HG03196 (cell line): ENCODE measurements at regions not wholly inside any gene's neighbourhood (a gene's known extent, or its start where the extent isn't known, plus 50 kb on each side); places are given as distances from the start of the nearest gene placed in this dataset.

Experiments
- ATAC-seq: cut with Tn5 transposase; IDR thresholded peaks from one replicate; pipeline ENCODE4 v1.9.1; 2021; ENCODE audit not compliant: unreplicated experiment

DNA sequence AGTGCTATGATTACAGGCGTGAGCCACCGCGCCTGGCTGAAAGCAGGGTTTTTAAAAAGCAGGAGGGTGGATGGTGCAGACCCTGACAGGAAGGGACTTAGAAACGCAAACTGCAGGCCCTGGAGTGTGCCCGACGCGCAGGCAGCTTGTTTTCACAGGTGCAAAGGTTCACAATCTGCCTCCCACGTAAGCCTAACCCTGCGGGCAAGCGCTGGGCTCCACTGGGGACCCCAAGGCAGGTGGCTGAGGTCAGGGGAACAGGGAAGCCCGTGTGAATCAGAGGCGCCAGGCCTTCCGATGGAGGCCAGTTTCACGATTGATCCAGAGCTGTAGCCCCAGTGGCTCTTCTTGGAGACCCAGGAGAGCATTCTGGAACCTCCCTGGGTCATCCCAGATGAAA, 256.3 kb downstream of the BRD1 start:
- ATAC-seq = no peak

DNA sequence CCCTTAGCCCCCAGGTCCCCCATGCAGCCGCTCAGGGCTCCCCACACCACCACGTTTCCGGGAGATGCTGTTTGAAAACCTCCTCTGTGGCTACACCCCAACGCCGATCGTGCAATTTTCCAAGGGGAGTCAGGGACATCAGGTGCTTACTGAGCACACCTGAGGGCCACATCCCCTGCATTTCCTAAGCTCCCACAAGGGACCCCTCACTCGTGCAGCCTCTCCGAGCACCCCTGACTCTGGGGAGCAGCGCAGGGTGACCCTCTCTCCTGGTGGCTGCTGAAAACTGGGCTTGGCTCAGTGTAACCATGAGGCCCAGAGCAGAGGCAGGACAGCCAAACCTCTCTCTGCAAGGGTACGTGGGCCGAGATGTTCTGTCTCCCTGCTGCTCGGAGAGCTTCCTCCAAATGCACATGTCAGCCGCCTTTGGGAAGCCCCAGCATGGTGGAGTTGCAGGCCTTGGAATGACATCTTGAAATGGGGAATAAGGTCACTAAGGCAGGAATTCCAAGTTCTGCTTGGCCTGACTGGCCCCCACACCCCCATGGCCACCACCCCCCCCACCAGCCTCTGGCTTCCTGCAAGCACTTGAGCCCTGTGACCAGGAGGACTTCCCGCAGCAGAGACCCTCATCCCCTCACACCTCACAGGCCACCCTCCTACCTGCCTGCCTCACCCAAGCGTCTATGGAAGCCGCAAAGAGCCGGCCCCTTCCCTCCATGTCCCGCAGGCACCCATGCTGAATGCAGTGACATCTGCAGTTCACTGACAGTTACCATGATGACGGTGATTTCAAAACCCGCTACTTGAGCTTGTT, 257.4 kb downstream of the BRD1 start:
- no peak for ATAC-seq

DNA sequence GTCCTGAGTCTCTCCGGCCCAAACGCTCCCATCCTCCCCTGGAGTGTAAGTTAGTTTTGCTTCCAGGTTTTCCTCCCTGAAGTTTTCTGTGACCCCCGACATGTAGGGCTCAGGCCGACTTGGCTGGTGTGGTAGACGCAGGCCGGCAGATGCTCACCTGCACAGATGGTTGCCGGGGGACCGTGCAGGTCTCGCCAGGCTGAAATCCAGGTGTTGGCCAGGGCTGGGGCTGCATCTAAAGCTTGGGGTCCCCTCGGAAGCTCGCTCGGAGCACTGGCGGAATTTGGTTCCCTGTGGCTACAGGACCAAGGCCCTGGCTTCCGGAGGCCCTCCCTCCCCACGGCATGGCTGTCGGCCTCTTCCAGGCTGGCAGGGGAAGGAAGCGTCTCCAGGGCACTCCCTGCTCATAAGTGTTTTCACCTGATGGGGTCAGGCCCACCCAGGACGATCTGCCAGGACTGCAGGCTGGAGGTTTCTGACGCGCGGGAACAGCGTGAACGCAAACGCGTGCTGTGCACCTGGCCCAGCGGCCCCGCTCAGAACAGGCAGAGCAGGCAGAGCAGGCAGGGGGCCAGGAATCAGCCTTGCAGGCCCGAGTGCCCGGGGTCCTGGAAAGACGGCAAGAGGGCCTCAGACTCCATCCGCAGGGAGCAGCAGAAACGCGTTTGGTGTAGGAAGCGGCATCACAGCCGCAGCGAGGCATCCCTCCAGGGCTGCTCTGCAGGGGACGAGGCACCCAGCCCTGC, 258.2 kb downstream of the BRD1 start:
- no peak for ATAC-seq

DNA sequence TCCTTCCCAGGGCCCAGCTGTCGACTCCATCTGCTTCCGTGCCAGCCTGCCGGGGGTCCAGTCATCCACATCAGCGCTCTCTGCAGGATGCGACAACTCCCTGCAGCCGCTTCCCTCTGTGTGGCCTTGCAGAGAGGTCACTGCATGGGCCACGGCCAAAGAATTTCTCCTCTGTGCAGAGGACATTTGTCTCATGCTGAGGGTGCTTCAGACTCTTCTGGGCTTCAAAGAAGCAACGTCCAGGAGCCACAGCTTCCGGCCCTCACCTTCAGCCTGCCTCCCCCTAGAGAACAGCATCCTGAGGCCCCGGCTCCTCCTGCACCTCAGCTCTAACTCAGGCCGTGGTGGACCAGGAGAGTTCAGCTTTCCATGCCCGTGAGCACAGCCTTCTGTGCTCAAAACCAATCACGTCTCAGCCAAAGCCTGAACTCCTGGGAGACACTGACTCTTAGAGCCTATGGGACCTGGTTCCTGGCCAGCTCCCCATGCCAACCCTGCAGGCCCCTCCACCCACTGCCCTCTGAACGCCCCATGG, 258.9 kb downstream of the BRD1 start:
- ATAC-seq = no peak

DNA sequence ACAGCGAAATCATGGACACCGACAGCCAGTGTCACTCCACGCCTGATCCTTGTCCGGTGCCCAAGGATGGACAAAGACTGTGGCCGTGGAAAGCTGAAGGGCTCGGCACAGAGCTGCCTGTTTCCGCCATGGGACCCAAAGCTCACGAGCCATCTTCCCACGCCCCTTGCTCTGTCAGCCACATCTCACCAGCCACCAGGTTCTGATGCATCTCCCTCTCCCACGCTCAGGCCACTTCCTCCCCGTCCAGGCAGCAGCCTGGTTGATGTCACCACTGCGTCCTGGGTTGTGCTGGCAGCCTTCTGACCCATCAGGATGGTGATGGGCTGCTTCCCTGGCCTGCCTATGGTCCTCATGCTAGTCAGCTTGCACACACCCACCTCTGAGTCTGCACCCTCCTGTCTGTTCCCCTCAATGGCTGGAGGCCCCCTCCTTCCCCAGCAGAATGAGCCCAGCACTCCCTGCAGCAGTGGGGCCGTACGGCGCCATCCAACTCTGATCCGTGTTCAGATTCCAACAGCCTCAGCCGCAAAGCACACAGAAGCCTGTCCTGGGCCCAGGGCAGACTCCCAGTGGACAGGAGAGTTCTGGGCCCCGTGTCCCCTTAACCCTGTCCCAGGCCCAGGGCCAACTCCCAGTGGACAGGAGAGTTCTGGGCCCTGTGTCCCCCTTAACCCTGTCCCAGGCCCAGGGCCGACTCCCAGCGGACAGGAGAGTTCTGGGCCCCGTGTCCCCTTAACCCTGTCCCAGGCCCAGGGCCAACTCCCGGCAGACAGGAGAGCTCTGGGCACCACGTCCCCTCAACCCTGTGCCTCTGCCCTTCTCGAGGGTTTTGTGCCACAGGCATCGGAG, 259.5 kb downstream of the BRD1 start:
- ATAC-seq = no peak

DNA sequence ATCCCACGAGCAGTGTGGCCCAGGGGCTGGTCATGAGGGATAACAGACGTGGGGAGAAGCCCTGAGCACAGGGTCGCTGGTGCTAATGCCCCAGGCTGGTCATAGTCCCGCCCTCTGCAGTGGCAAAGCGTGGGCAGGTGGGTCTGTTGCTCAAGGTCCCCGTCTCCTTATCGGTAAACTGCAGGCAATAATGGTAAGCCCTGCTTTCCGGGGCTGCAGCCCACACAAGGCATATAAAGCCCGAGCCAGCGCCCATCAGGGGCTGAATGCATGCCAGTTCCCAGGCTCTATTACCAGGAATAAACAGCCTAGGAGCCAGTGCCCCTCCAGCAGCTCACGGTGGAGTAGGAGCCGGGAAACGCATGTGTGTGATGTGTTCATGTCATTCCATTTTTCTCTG, 261.0 kb downstream of the BRD1 start:
- no peak for ATAC-seq

DNA sequence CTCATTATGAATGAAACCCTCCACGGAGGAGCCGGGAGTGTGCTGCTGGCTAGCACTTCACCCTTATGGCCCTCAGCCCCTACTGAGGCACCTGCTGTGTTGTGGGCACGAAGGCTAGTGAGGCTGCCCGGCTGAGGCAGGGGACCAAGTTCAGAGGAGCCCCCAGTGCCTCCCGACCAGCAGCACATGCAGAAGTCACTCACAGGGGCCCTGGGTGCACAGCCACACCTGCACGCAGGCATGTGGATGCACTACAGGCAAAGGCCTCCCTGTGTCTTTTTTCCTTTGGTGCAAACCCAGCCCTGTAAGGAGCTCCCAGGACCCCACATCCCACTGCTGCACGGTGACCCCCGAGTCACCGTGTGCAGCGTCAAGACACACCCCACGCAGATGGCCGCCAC, 261.5 kb downstream of the BRD1 start:
- ATAC-seq = no peak

DNA sequence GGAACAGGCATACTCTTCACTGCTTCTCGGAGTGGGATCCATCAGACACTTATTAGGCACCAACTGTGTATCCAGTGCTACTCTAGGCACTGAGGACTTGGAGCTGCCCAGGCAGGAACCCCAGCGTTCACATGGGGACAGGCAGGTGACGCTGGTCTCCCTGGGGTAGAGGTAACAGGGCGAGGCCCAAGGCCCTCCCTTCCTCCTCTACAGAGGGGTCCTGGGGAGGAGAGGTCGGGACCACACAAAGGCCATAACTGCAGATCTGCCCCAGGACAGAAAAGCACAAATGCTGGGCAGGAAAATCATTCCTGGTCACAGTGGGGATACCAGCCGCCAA, 262.2 kb downstream of the BRD1 start:
- ATAC-seq = no peak

DNA sequence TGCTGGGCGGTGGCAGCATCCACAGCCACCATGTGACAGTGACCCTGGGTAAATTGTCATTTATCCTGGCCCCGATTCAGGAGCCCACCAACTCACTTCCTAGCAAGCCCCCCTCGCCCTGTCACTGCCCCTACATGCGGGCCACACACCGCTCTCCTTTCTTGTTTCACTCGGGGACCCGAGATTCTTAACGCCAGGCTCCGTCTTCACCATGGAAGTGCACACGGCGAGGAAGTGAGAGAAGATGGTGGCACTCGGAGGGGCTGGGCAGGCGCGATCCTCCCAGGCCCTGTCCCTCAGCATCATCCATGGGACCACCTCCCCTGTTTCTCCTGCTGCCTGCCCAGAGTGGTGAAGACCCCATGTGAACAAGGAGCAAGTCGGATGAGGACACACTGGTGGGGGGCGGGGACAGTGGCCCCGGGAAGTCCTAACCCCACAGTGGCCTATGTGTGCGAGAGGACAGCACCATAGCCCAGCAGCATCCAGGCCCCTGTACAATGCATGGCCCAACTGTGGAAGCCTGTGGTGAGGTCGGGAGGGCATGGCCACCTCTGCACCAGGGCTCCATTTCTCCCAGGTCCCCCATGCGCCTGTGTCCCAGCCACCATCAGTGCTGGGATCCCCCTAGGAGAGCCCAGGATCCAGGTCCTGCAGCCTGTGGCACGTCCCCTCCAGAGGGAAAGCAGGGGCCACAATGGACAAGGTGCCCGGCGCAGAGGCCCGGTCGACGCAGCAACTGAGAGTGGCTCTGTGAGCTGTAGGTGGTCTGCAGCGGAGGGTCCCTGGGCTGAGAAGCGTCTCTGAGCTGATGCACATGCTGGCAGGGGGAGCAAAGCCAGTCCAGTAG, 262.8 kb downstream of the BRD1 start:
- ATAC-seq = no peak

DNA sequence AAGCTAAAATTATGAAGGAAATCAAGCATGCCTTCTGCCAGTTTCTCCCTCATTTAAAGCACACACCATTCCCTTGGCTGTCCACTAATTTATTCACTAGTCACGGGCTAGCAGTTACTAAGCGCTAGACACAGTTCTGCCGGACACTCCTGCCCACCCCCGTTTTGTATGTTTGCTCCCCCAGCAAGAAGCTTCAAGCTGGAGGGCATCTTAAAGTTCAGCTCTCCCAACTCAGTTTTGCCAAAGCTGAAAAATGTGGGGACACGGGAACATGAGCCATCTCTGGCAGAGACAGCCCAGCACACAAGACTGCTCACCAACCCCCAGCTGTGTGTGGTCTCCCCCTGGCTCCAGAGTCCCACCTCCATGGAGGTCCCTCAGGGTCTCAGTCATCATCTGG, 263.6 kb downstream of the BRD1 start:
- ATAC-seq = no peak

DNA sequence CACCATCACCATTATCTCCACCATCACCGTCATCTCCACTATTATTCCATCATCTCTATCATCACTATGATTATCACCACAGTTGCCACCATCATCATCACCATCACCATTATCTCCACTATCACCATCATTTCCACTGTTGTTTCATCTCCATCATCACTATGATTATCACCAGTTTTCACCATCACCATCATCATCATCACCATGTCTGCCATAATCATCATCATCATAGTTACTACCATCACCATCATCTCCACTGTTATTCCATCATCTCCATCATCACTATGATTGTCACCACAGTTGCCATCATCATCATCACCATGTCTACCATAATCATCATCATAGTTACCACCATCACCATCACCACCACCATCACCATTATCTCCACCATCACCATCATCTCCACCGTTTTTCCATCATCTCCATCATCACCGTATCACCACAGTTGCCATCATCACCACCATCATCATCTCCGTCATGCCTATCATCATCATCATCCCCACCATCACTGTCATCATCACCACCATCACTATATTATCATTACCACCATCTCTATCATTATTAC, 264.9 kb downstream of the BRD1 start:
- no peak for ATAC-seq

DNA sequence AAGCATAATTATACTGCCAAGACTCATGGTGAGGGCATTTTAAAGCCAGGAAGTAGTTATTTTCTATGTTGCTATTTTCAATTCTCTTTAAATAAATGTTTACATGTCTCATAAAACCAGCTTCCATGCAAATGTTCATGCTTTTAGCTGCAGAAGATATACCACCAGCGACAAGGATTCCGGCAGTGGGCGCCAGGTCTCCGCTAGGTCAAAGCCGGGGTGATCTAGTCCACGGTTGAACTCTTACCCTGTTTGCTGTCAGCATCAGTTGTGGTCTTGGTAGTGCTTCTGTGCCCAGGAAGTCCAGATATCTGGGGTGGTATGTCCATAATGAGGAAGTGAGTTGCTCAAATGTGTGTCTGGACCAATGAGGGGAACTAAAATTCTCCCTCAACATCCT, 265.7 kb downstream of the BRD1 start:
- ATAC-seq = no peak

DNA sequence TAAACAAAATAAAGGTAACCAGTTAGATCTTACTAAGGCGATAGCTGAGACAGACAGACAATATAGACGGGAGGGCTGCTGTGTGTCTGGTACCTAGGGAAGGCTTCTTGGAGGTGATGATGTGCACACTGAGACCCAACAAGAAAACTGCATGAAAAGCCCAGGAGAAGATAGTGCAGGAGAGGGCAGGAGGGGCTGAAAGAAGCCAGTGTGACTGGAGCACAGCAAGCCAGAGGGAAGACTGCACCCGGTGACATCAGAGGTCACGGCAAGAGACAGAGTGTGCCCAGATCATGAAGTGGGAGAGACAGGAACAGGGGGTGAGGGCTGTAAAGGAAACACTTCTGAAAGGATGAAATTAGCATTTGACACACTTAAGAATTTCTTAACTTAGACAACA, 266.3 kb downstream of the BRD1 start:
- no peak for ATAC-seq

DNA sequence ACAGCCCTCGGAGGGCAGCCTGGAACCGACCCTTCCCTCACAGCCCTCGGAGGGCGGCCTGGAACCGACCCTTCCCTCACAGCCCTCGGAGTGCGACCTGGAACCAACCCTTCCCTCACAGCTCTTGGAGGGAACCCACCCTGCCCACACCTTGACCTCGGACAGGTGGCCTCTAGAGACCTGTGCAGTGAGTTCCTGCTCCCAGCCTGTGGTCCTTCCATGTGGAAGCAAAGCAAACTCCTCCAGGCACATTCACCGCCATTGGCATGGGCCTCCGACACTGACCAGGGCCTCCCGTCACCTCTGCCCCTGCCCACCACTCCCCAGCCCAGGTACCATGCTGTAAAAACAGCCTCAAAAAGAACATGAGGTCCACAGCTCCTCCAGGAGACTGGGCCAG, 272.1 kb downstream of the BRD1 start:
- no peak for ATAC-seq

DNA sequence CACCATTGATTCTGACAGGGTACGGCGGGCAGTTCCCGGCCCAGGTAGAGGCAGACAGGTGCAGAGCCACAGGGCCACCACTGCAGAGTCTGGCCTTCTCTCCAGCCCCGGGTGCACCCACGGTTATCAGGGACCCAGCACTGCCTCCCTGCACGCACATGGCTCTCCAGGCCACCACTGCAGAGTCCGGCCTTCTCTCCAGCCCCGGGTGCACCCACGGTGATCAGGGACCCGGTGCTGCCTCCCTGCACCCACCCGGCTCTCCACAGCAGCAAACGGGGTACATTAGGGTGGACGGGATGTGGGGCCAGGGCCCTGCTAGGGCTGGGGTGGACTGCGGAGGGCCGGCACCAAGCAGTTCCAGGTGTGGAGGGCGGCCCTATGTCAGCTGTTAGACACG, 272.9 kb downstream of the BRD1 start:
- ATAC-seq = no peak

DNA sequence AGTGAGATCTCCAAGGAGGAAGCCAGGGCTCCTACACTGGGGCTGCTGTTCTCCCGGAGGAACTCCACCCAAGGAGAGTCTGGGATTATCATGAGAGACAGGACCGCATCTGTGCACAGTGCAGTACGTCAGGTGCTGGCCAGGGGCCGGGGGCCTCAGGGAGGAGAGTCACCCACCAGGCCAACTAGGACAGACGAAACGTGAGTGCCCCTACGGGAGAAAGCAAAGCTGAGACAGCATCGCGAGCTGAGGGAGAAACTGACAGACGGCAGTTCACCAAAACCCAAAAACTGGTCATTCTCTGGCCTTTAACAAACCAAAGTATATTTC, 273.4 kb downstream of the BRD1 start:
- ATAC-seq = no peak

DNA sequence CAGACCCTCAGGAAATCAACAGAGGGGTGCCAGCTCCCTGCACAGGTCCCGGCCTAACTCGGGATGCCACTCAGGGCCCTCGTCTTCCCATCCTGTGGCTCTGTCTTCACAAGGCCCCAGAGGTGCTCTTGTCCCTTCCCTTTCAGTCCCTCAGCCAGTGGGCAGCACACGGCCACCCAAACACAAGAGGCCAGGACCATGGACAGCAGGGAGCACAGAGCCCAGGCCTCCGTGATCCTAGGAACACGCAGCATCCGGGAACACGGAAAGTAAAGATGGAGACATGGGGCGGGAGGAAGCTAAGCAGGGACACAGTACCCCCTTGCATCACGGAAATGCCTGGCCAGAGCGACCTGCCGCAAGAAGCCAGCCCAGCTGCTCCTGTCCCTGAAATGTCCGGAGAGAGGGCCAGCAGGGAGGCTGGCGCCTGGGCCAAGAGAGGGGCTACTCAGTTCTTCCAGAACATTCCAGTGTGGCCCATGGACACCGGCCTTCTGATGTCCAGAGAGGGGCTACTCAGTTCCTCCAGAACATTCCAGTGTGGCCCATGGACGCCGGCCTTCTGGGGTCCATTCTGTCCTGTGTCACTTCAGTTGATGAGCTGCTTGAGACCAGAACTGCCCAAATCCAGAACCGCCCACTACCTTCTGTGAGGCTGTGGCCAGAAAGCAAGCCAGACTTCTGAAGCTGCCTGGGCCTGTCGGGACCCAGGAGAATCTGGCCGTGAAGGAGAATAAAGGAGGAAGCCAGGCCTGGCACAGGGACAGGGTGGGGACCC, 274.0 kb downstream of the BRD1 start:
- ATAC-seq = no peak

DNA sequence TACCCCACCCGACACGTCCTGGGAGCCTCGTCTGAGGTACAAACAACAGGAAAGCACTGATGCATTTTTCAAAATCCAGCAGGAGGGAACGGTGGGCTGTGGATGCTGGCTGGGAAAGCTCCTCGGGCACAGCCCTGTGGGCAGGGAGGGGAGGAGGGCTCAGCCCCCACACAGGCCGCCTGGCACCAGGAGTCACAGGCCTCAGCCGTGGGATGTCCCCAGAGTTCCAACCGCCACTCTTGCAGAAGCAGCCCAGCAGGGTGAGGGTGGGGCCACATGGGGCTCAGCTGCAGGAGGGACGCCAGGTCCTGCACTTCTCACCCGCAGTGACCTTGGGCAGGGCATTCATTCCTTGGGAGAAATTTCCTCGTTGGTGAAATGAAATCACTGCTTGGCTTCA, 274.6 kb downstream of the BRD1 start:
- no peak for ATAC-seq

DNA sequence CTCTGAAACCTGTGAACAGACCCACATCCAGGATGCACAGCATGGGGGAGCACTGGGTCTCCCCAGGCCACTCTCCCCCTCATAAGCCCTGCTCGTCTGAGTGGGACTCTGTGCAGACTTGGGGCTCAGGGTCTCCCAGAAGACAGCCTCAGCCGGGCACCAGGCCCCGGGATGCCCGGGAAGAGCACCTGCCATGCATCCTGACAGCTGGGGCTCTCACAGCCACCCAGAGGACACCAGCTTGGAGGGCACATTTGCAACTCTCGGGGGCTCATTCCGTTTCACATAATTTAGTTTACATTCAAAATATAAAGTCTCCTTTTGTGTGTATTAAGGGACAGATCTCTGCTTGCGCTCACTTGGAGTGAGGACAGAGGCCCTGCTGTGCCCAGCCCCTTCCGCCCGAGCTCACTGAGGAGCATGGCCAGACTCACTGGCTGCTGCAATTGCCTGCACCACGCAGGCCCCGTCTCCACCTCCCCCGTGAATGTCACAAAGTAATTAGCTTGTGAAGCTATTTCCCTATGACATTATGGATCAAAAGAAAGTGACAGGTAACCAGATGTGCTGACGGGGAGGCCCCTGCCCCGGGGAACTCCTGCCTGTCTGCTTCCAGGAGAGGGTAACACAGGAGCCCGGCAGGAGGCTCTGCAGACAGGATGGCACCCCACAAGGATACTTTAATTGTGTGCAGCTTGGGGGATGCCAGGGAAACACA, 275.6 kb downstream of the BRD1 start:
- ATAC-seq = no peak
